IMR-90 (cell line): ENCODE measurements at regions not wholly inside any gene's neighbourhood (a gene's known extent, or its start where the extent isn't known, plus 50 kb on each side); places are given as distances from the start of the nearest gene placed in this dataset.

Experiments used
- ATAC-seq: fragments of 200-7000 bp; cut with Tn5 transposase; 2 replicates; pipeline ENCODE4 v1.9.1; 2020; ENCODE audit warnings: low read depth, mild to moderate bottlenecking, moderate library complexity
- BruUV-seq: library from RNA; stranded (reverse); fragments of 400-500 nt; replicated peaks from 2 replicates; lab custom pipeline; 2021; lab: Mats Ljungman, UMichigan
- CTCF ChIA-PET: fragments of 300-600 bp; formaldehyde crosslinking; extraction: SDS; loops from one replicate; lab custom pipeline; 2021; ENCODE audit warnings: antibody characterized with exemption; lab: Yijun Ruan, JAX
- POLR2A ChIA-PET: fragments of 300-600 bp; sonication (Branson Sonifier 250); formaldehyde crosslinking; loops from one replicate; lab custom pipeline; 2022; ENCODE audit warnings: antibody characterized with exemption; ENCODE audit not compliant: unreplicated experiment; lab: Charles Lee
- DNase-seq: peaks from one replicate; pipeline ENCODE4 v3.0.0; 2013
- H2AFZ ChIP-seq: replicated peaks from 2 replicates; pipeline ENCODE3; 2013; ENCODE audit warnings: low read length, mild to moderate bottlenecking; ENCODE audit not compliant: poor library complexity
- H2AK5ac ChIP-seq: 2 replicates; pipeline ENCODE4 v1.6.1; 2013; ENCODE audit warnings: low read depth, low read length, inconsistent platforms
- H2AK9ac ChIP-seq: replicated peaks from 2 replicates; pipeline ENCODE3; 2013; ENCODE audit warnings: mild to moderate bottlenecking, low read depth, low read length, moderate library complexity; ENCODE audit not compliant: poor library complexity
- H2BK120ac ChIP-seq: 2 replicates; pipeline ENCODE4 v1.6.1; 2013; ENCODE audit warnings: low read depth, low read length, inconsistent platforms
- H2BK15ac ChIP-seq: 3 replicates; pipeline ENCODE4 v1.6.1; 2013; ENCODE audit warnings: low read depth, low read length, inconsistent platforms
- H2BK20ac ChIP-seq: 2 replicates; pipeline ENCODE4 v1.6.1; 2013; ENCODE audit warnings: low read depth, mild to moderate bottlenecking, inconsistent platforms, low read length, moderate library complexity
- H2BK5ac ChIP-seq: 2 replicates; pipeline ENCODE4 v1.6.1; 2013; ENCODE audit warnings: mild to moderate bottlenecking, low read depth, low read length, inconsistent platforms; ENCODE audit not compliant: poor library complexity, severe bottlenecking
- H3K14ac ChIP-seq: replicated peaks from 2 replicates; pipeline ENCODE4 v1.6.1; 2013; ENCODE audit warnings: low read depth, low read length, inconsistent platforms
- H3K18ac ChIP-seq: 2 replicates; pipeline ENCODE4 v1.6.1; 2013; ENCODE audit warnings: low read depth, low read length, control low read depth
- H3K23ac ChIP-seq: 2 replicates; pipeline ENCODE4 v1.6.1; 2013; ENCODE audit warnings: low read depth, low read length, inconsistent platforms
- H3K27ac ChIP-seq: 2 replicates; pipeline ENCODE4 v1.5.1; 2013; ENCODE audit warnings: mild to moderate bottlenecking, control low read depth, low read length; ENCODE audit not compliant: insufficient read depth
- H3K27me3 ChIP-seq: 2 replicates; pipeline ENCODE4 v1.6.1; 2013; ENCODE audit warnings: low read length; ENCODE audit not compliant: control insufficient read depth, insufficient read depth
- H3K36me3 ChIP-seq: 2 replicates; pipeline ENCODE4 v1.6.1; 2013; ENCODE audit warnings: low read length, mixed read lengths; ENCODE audit not compliant: control insufficient read depth, insufficient read depth
- H3K4ac ChIP-seq: 2 replicates; pipeline ENCODE4 v1.6.1; 2013; ENCODE audit warnings: low read depth, low read length, inconsistent platforms
- H3K4me1 ChIP-seq: 2 replicates; pipeline ENCODE4 v1.6.1; 2013; ENCODE audit warnings: low read length, mixed read lengths; ENCODE audit not compliant: control insufficient read depth, insufficient read depth
- H3K4me2 ChIP-seq: 2 replicates; pipeline ENCODE4 v1.6.1; 2013; ENCODE audit warnings: low read depth, mild to moderate bottlenecking, control low read depth, low read length, moderate library complexity
- H3K4me3 ChIP-seq: 2 replicates; pipeline ENCODE4 v1.5.1; 2013; ENCODE audit warnings: low read depth, mild to moderate bottlenecking, control low read depth, low read length, moderate library complexity; ENCODE audit not compliant: insufficient read depth
- H3K56ac ChIP-seq: 2 replicates; pipeline ENCODE4 v1.6.1; 2013; ENCODE audit warnings: low read length, inconsistent platforms; ENCODE audit not compliant: insufficient read depth; ENCODE audit errors: extremely low read depth
- H3K79me1 ChIP-seq, 2 experiments: 2 replicates each; pipeline ENCODE4 v1.6.1; 2013; ENCODE audit warnings: low read length in 2 of 2, inconsistent platforms in 1 of 2, low read depth in 1 of 2
- H3K9ac ChIP-seq: 2 replicates; pipeline ENCODE4 v1.6.1; 2013; ENCODE audit warnings: low read depth, low read length, control low read depth
- H3K9me1 ChIP-seq: 2 replicates; pipeline ENCODE4 v1.6.1; 2013; ENCODE audit warnings: low read length, inconsistent platforms; ENCODE audit not compliant: insufficient read depth
- H3K9me3 ChIP-seq: 2 replicates; pipeline ENCODE4 v1.6.1; 2013; ENCODE audit warnings: low read length; ENCODE audit not compliant: control insufficient read depth, insufficient read depth
- H4K20me1 ChIP-seq: 2 replicates; pipeline ENCODE4 v1.6.1; 2013; ENCODE audit warnings: low read length, inconsistent platforms; ENCODE audit not compliant: insufficient read depth
- H4K5ac ChIP-seq: 2 replicates; pipeline ENCODE4 v1.6.1; 2013; ENCODE audit warnings: mild to moderate bottlenecking, low read depth, low read length, control low read depth
- H4K8ac ChIP-seq, 2 experiments: 2 replicates each; pipeline ENCODE4 v1.6.1; 2013; ENCODE audit warnings: low read depth in 2 of 2, low read length in 2 of 2, control low read depth in 1 of 2, inconsistent platforms in 1 of 2
- H4K91ac ChIP-seq: 2 replicates; pipeline ENCODE4 v1.6.1; 2013; ENCODE audit warnings: low read depth, low read length, inconsistent platforms; ENCODE audit not compliant: insufficient read depth
- BHLHE40 ChIP-seq: fragments of 150-350 bp; IDR thresholded peaks from 2 replicates; pipeline ENCODE4 v1.6.1; 2016; ENCODE audit warnings: mild to moderate bottlenecking, low read depth, low read length
- CHD1 ChIP-seq: IDR thresholded peaks from 2 replicates; pipeline ENCODE4 v1.6.1; 2012; ENCODE audit warnings: low read depth, low read length, improper control_type of control experiment
- FOS ChIP-seq: fragments of 150-350 bp; IDR thresholded peaks from 2 replicates; pipeline ENCODE4 v1.6.1; 2016; ENCODE audit warnings: low read depth, low read length
- MAFK ChIP-seq: IDR thresholded peaks from 2 replicates; pipeline ENCODE4 v1.6.1; 2012; ENCODE audit warnings: low read depth, low read length, improper control_type of control experiment
- MAZ ChIP-seq: IDR thresholded peaks from 2 replicates; pipeline ENCODE4 v1.6.1; 2012; ENCODE audit warnings: low read depth, mild to moderate bottlenecking, low read length, improper control_type of control experiment, moderate library complexity, borderline replicate concordance
- MXI1 ChIP-seq: IDR thresholded peaks from 2 replicates; pipeline ENCODE4 v1.6.1; 2012; ENCODE audit warnings: low read depth, mild to moderate bottlenecking, low read length, moderate library complexity, borderline replicate concordance
- POLR2A ChIP-seq: IDR thresholded peaks from 2 replicates; pipeline ENCODE4 v1.6.1; 2012; ENCODE audit warnings: mild to moderate bottlenecking, low read depth, low read length
- RCOR1 ChIP-seq: IDR thresholded peaks from 2 replicates; pipeline ENCODE4 v1.6.1; 2012; ENCODE audit warnings: mild to moderate bottlenecking, low read length, improper control_type of control experiment; ENCODE audit not compliant: insufficient replicate concordance
- USF2 ChIP-seq: fragments of 150-350 bp; IDR thresholded peaks from 2 replicates; pipeline ENCODE4 v1.6.1; 2017; ENCODE audit warnings: mild to moderate bottlenecking, antibody characterized with exemption, low read length, low read depth
- dilution Hi-C: fragments of 300-500 bp; cut with HindIII; formaldehyde crosslinking; loops from one replicate; pipeline ENCODE4 v1.14.3; 2018; ENCODE audit warnings: low sequenced_read_pairs; ENCODE audit not compliant: unreplicated experiment
- in situ Hi-C: fragments of 300-500 bp; cut with MboI; formaldehyde crosslinking; loops from 3 replicates; pipeline ENCODE4 v1.14.3; 2019; ENCODE audit warnings: low sequenced_read_pairs, inconsistent platforms, mixed read lengths
- intact Hi-C: fragments of 100-400 bp; cut with micrococcal nuclease; formaldehyde crosslinking; loops from 2 replicates; pipeline ENCODE4 v1.10.0; 2022
- TF ChIP-seq, protein P1 (sequence below): fragments of 150-350 bp; IDR thresholded peaks from 2 replicates; pipeline ENCODE4 v1.6.1; 2016; ENCODE audit warnings: low read depth, mild to moderate bottlenecking, low read length, moderate library complexity, borderline replicate concordance

- H4K91ac ChIP-seq: no peak overlapping the region
- TF ChIP-seq MAZ (no peak), POLR2A (no peak), MXI1 (no peak), BHLHE40 (no peak), MAFK (no peak), FOS (no peak), CHD1 (no peak), RCOR1 (no peak), USF2 (no peak)
- TF ChIP-seq, protein P1, sequence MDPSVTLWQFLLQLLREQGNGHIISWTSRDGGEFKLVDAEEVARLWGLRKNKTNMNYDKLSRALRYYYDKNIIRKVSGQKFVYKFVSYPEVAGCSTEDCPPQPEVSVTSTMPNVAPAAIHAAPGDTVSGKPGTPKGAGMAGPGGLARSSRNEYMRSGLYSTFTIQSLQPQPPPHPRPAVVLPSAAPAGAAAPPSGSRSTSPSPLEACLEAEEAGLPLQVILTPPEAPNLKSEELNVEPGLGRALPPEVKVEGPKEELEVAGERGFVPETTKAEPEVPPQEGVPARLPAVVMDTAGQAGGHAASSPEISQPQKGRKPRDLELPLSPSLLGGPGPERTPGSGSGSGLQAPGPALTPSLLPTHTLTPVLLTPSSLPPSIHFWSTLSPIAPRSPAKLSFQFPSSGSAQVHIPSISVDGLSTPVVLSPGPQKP: no peak
- H2AFZ ChIP-seq: no peak overlapping the region
- no peak overlapping the region for H2BK5ac ChIP-seq
- H4K20me1 ChIP-seq: no peaks in the 10 kb centered on the region
- H2AK5ac ChIP-seq: no peak overlapping the region
- H4K8ac ChIP-seq: no peak overlapping the region
- dilution Hi-C loops (no loop called here), intact Hi-C loops (no loop called here), in situ Hi-C loops (no loop called here)
- POLR2A ChIA-PET: no interaction called here
- BruUV-seq: no TSS peak
- no peak overlapping the region for H4K5ac ChIP-seq
- H3K4me3 ChIP-seq: no peak overlapping the region
- H3K4me1 ChIP-seq: no peaks in the 10 kb centered on the region
- no peak overlapping the region for H2BK15ac ChIP-seq
- H3K9me1 ChIP-seq: no peaks in the 10 kb centered on the region
- no peaks in the 10 kb centered on the region for H3K9me3 ChIP-seq
- no peaks in the 10 kb centered on the region for H3K27me3 ChIP-seq
- no peak overlapping the region for H2BK20ac ChIP-seq
- H3K9ac ChIP-seq: no peak overlapping the region
- H3K14ac ChIP-seq: no peak overlapping the region
- no peak overlapping the region for H3K56ac ChIP-seq
- ATAC-seq: no peak
- no peak overlapping the region for H3K27ac ChIP-seq
- H2BK120ac ChIP-seq: no peak overlapping the region
- no peak overlapping the region for H3K18ac ChIP-seq
- H3K4me2 ChIP-seq: no peak overlapping the region
- no peak overlapping the region for H3K4ac ChIP-seq
- H3K36me3 ChIP-seq: no peaks in the 10 kb centered on the region
- H3K79me1 ChIP-seq: no peaks in the 10 kb centered on the region
- no peak overlapping the region for H3K23ac ChIP-seq
- no peak for DNase-seq
- H2AK9ac ChIP-seq: no peak overlapping the region
- CTCF ChIA-PET: no interaction called here
Measured at GRCh38 chr7:87007038-87007437, 52.4 kb downstream of the ELAPOR2 start.
